Chondrocyte (in vitro differentiated cells): ENCODE measurements at regions not wholly inside any gene's neighbourhood (a gene's known extent, or its start where the extent isn't known, plus 50 kb on each side); places are given as distances from the start of the nearest gene placed in this dataset.

ENCODE experiments used
- DNase-seq: peaks from one replicate; pipeline ENCODE4 v3.0.0; 2021; ENCODE audit warnings: mixed read lengths, low spot score
- H3K27ac Mint-ChIP-seq: one replicate; pipeline ENCODE4 v1.8.0; 2021; ENCODE audit warnings: mild to moderate bottlenecking, moderate library complexity, mixed read lengths; ENCODE audit not compliant: unreplicated experiment
- H3K27me3 Mint-ChIP-seq: 2 replicates; pipeline ENCODE4 v1.8.0; 2021; ENCODE audit warnings: low read depth, mixed read lengths
- H3K36me3 Mint-ChIP-seq: 2 replicates; pipeline ENCODE4 v1.8.0; 2021; ENCODE audit warnings: low read depth, mixed read lengths
- H3K4me1 Mint-ChIP-seq: 2 replicates; pipeline ENCODE4 v1.8.0; 2021; ENCODE audit warnings: low read depth, mild to moderate bottlenecking, mixed read lengths
- H3K4me3 Mint-ChIP-seq: one replicate; pipeline ENCODE4 v1.8.0; 2021; ENCODE audit warnings: mild to moderate bottlenecking, moderate library complexity, mixed read lengths; ENCODE audit not compliant: unreplicated experiment
- H3K9me3 Mint-ChIP-seq: 2 replicates; pipeline ENCODE4 v1.8.0; 2021; ENCODE audit warnings: low read depth, mixed read lengths
- CTCF ChIP-seq: fragments of 200-600 bp; sonication (generic); IDR thresholded peaks from 2 replicates; pipeline ENCODE4 v1.5.0; 2021; ENCODE audit warnings: antibody characterized with exemption, mild to moderate bottlenecking, moderate library complexity

- no peak for DNase-seq
- TF ChIP-seq CTCF: no peak
- no peak overlapping the region for H3K27ac Mint-ChIP-seq
- H3K36me3 Mint-ChIP-seq: no peaks in the 10 kb centered on the region
- no peak overlapping the region for H3K4me3 Mint-ChIP-seq
- H3K4me1 Mint-ChIP-seq: peaks cover 48% of the 10 kb centered on the region
- no peaks in the 10 kb centered on the region for H3K9me3 Mint-ChIP-seq
- H3K27me3 Mint-ChIP-seq: no peaks in the 10 kb centered on the region
These were observed 115.6 kb downstream of the SIK1 start for GRCh38 chr21:43311301-43311817.

- H3K36me3 Mint-ChIP-seq: no peaks in the 10 kb centered on the region
- no peak overlapping the region for H3K4me3 Mint-ChIP-seq
- no peak for DNase-seq
- peaks cover 60% of the 10 kb centered on the region for H3K4me1 Mint-ChIP-seq
- TF ChIP-seq CTCF: no peak
- no peak overlapping the region for H3K27ac Mint-ChIP-seq
- no peaks in the 10 kb centered on the region for H3K27me3 Mint-ChIP-seq
- H3K9me3 Mint-ChIP-seq: no peaks in the 10 kb centered on the region
These were observed 118.1 kb downstream of the SIK1 start for GRCh38 chr21:43308815-43309283.

GRCh38 chr21:43308101-43308814 lies 118.7 kb downstream of the SIK1 start:
- H3K4me3 Mint-ChIP-seq: no peak overlapping the region
- H3K27ac Mint-ChIP-seq: peak overlapping the region; percentile 88
- H3K9me3 Mint-ChIP-seq: no peaks in the 10 kb centered on the region

GRCh38 chr21:43307677-43308070 lies 119.3 kb downstream of the SIK1 start:
- no peaks in the 10 kb centered on the region for H3K27me3 Mint-ChIP-seq
- peaks cover 62% of the 10 kb centered on the region for H3K4me1 Mint-ChIP-seq
- H3K36me3 Mint-ChIP-seq: no peaks in the 10 kb centered on the region
- peak overlapping the region; percentile 88 for H3K27ac Mint-ChIP-seq
- no peak overlapping the region for H3K4me3 Mint-ChIP-seq
- H3K9me3 Mint-ChIP-seq: no peaks in the 10 kb centered on the region
- no peak for TF ChIP-seq CTCF
- no peak for DNase-seq

More at GRCh38 chr21:43308101-43308814, 118.7 kb downstream of the SIK1 start:
- peak; percentile 77 for DNase-seq
- Mint-ChIP-seq H3K36me3 (no peaks in the 10 kb centered on the region), H3K27me3 (no peaks in the 10 kb centered on the region), H3K4me1 (peaks cover 64% of the 10 kb centered on the region)
- TF ChIP-seq CTCF: no peak

- H3K9me3 Mint-ChIP-seq: no peaks in the 10 kb centered on the region
- no peak for TF ChIP-seq CTCF
- no peak overlapping the region for H3K4me3 Mint-ChIP-seq
- H3K4me1 Mint-ChIP-seq: peaks cover 56% of the 10 kb centered on the region
- no peaks in the 10 kb centered on the region for H3K27me3 Mint-ChIP-seq
- DNase-seq: peak; percentile 92
- no peaks in the 10 kb centered on the region for H3K36me3 Mint-ChIP-seq
- peak overlapping the region; percentile 88 for H3K27ac Mint-ChIP-seq
These were observed 119.8 kb downstream of the SIK1 start for GRCh38 chr21:43306911-43307676.
